Uterus (tissue), 2 donors: ENCODE measurements at regions not wholly inside any gene's neighbourhood (a gene's known extent, or its start where the extent isn't known, plus 50 kb on each side); places are given as distances from the start of the nearest gene placed in this dataset.

Experiments
- CTCF ChIP-seq, 4 experiments: fragments of 200-600 bp in 2 of 4; fragments of 450-650 bp in 2 of 4; sonication (generic) in 2 of 4; IDR thresholded peaks; one replicate each; pipeline ENCODE4 v1.5.1; 2016 to 2019; ENCODE audit warnings: antibody characterized with exemption in 4 of 4, mild to moderate bottlenecking in 2 of 4, moderate library complexity in 1 of 4
- POLR2A ChIP-seq, 2 donors: fragments of 450-650 bp; IDR thresholded peaks; one replicate each; pipeline ENCODE4 v1.6.1; 2016; ENCODE audit warnings: antibody characterized with exemption in 2 of 2, mild to moderate bottlenecking in 1 of 2, moderate library complexity in 1 of 2

DNA sequence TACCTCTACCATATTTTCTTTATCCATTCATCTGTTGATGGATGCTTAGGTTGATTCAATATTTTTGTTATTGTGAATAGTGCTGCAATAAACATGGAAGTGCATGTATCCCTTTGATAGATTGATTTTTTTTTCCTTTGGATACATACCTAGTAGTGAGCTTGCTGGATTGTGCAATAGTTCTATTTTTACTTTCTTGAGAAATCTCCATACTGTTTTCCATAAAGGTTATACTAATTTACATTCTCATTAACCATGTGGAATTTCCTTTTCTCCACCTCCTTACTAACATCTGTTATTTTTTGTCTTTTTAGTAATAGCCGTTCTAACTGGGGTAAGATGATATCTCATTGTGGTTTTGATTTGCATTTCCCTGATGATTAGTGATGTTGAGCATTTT, 124.6 kb upstream of the TOX3 start:
- no peak for TF ChIP-seq CTCF (IDR thresholded peaks at IDR 0.05)
- no peak for TF ChIP-seq POLR2A (IDR thresholded peaks at IDR 0.05)
